HUES64 (cell line): ENCODE measurements at regions not wholly inside any gene's neighbourhood (a gene's known extent, or its start where the extent isn't known, plus 50 kb on each side); places are given as distances from the start of the nearest gene placed in this dataset.
"Not testable (repeated sequence)": the region's sequence is repeated elsewhere in the genome, so short reads cannot be mapped to it uniquely, and the experiment has no call there.

ENCODE experiments used
- H3K27ac ChIP-seq: 2 replicates; pipeline ENCODE4 v1.7.0; 2013; ENCODE audit warnings: low read depth, low read length, inconsistent platforms
- H3K27me3 ChIP-seq: 2 replicates; pipeline ENCODE4 v1.6.1; 2013; ENCODE audit warnings: mild to moderate bottlenecking, low read length; ENCODE audit not compliant: insufficient read depth
- H3K36me3 ChIP-seq: 2 replicates; pipeline ENCODE4 v1.6.1; 2013; ENCODE audit warnings: mild to moderate bottlenecking, low read length; ENCODE audit not compliant: insufficient read depth
- H3K4me1 ChIP-seq: 2 replicates; pipeline ENCODE4 v1.6.1; 2013; ENCODE audit warnings: mild to moderate bottlenecking, low read length, moderate library complexity; ENCODE audit not compliant: insufficient read depth
- H3K4me3 ChIP-seq: 2 replicates; pipeline ENCODE4 v1.5.1; 2013; ENCODE audit warnings: mild to moderate bottlenecking, low read length, moderate library complexity
- H3K9ac ChIP-seq: 2 replicates; pipeline ENCODE4 v1.6.1; 2013; ENCODE audit warnings: mild to moderate bottlenecking, low read depth, low read length
- H3K9me3 ChIP-seq: 2 replicates; pipeline ENCODE4 v1.6.1; 2013; ENCODE audit warnings: low read depth, low read length; ENCODE audit not compliant: insufficient read depth
- WGBS: fragments of 150-250, 120-280 bp; methylation state at CpG from one replicate; pipeline ENCODE4 v1.1.7; 2013; ENCODE audit warnings: missing lambda C conversion rate; 5-methylcytosine and 5-hydroxymethylcytosine counted together

GRCh38 chr13:65597839-65598818 is 1632.0 kb downstream of the PCDH9 start:
- WGBS = 92% methylated on average over 1 of the region's 1 CpG
- no peak overlapping the region for H3K4me3 ChIP-seq
- H3K27me3 ChIP-seq = no peaks in the 10 kb centered on the region

GRCh38 chr13:65595916-65596315 is 1634.2 kb downstream of the PCDH9 start:
- H3K4me1 ChIP-seq = no peaks in the 10 kb centered on the region
- no peak overlapping the region for H3K27ac ChIP-seq
- H3K36me3 ChIP-seq = no peaks in the 10 kb centered on the region
- no peaks in the 10 kb centered on the region for H3K27me3 ChIP-seq
- H3K4me3 ChIP-seq = no peak overlapping the region
- H3K9ac ChIP-seq = no peak overlapping the region
- no peaks in the 10 kb centered on the region for H3K9me3 ChIP-seq
- WGBS = 100% methylated on average over 1 of the region's 2 CpGs

More at GRCh38 chr13:65597839-65598818, 1632.0 kb downstream of the PCDH9 start:
- no peaks in the 10 kb centered on the region for H3K36me3 ChIP-seq
- H3K4me1 ChIP-seq = no peaks in the 10 kb centered on the region
- H3K9ac ChIP-seq = no peak overlapping the region
- no peak overlapping the region for H3K27ac ChIP-seq
- no peaks in the 10 kb centered on the region for H3K9me3 ChIP-seq

- H3K27me3 ChIP-seq = no peaks in the 10 kb centered on the region
- no peaks in the 10 kb centered on the region for H3K36me3 ChIP-seq
- WGBS = 97% methylated on average over 1 of the region's 1 CpG
- H3K27ac ChIP-seq = no peak overlapping the region
- H3K4me1 ChIP-seq = no peaks in the 10 kb centered on the region
- no peak overlapping the region for H3K9ac ChIP-seq
- no peak overlapping the region for H3K4me3 ChIP-seq
- H3K9me3 ChIP-seq = no peaks in the 10 kb centered on the region
These were observed 1635.8 kb downstream of the PCDH9 start for GRCh38 chr13:65594298-65594781.

GRCh38 chr13:65593298-65593874 is 1636.8 kb downstream of the PCDH9 start:
- H3K9ac ChIP-seq = no peak overlapping the region
- WGBS = 100% methylated on average over 2 of the region's 2 CpGs
- H3K4me1 ChIP-seq = no peaks in the 10 kb centered on the region
- no peaks in the 10 kb centered on the region for H3K9me3 ChIP-seq
- H3K27me3 ChIP-seq = no peaks in the 10 kb centered on the region
- H3K4me3 ChIP-seq = no peak overlapping the region
- no peaks in the 10 kb centered on the region for H3K36me3 ChIP-seq
- no peak overlapping the region for H3K27ac ChIP-seq

GRCh38 chr13:65592731-65593130 is 1637.4 kb downstream of the PCDH9 start:
- Histone ChIP-seq H3K27me3 (no peaks in the 10 kb centered on the region), H3K9me3 (no peaks in the 10 kb centered on the region), H3K4me1 (no peaks in the 10 kb centered on the region), H3K36me3 (no peaks in the 10 kb centered on the region), H3K4me3 (no peak overlapping the region), H3K27ac (no peak overlapping the region), H3K9ac (no peak overlapping the region)
- 100% methylated on average over 1 of the region's 1 CpG for WGBS

- H3K9ac ChIP-seq = no peak overlapping the region
These were observed 1644.8 kb downstream of the PCDH9 start for GRCh38 chr13:65585346-65585745.

GRCh38 chr13:65584126-65584525 is 1646.0 kb downstream of the PCDH9 start:
- Histone ChIP-seq H3K27me3 (peaks cover 21% of the 10 kb centered on the region), H3K9me3 (no peaks in the 10 kb centered on the region), H3K9ac (no peak overlapping the region), H3K36me3 (no peaks in the 10 kb centered on the region), H3K27ac (no peak overlapping the region; the same call in 1 of the 2 replicates), H3K4me3 (no peak overlapping the region), H3K4me1 (peaks cover 20% of the 10 kb centered on the region)
- 15% methylated on average over 2 of the region's 2 CpGs for WGBS

More at GRCh38 chr13:65585346-65585745, 1644.8 kb downstream of the PCDH9 start:
- Histone ChIP-seq H3K4me3 (no peak overlapping the region), H3K4me1 (peaks cover 20% of the 10 kb centered on the region), H3K27me3 (peaks cover 21% of the 10 kb centered on the region), H3K36me3 (no peaks in the 10 kb centered on the region), H3K9me3 (no peaks in the 10 kb centered on the region), H3K27ac (no peak overlapping the region)
- WGBS = 90% methylated on average over 10 of the region's 10 CpGs

GRCh38 chr13:65582160-65582559 is 1648.0 kb downstream of the PCDH9 start:
- Histone ChIP-seq H3K4me1 (peaks cover 20% of the 10 kb centered on the region), H3K27me3 (peaks cover 21% of the 10 kb centered on the region), H3K9ac (no peak overlapping the region), H3K9me3 (no peaks in the 10 kb centered on the region), H3K36me3 (no peaks in the 10 kb centered on the region), H3K4me3 (no peak overlapping the region), H3K27ac (peak overlapping the region; percentile 62)

GRCh38 chr13:65564561-65564960 is 1665.6 kb downstream of the PCDH9 start:
- not testable (repeated sequence) for H3K9me3 ChIP-seq, H3K4me1 ChIP-seq, H3K4me3 ChIP-seq, H3K27ac ChIP-seq, H3K36me3 ChIP-seq, H3K9ac ChIP-seq, H3K27me3 ChIP-seq
- WGBS = 95% methylated on average over 3 of the region's 5 CpGs

- Histone ChIP-seq H3K4me3 (no peak overlapping the region), H3K27me3 (no peaks in the 10 kb centered on the region), H3K4me1 (no peaks in the 10 kb centered on the region), H3K9me3 (no peaks in the 10 kb centered on the region), H3K27ac (no peak overlapping the region), H3K9ac (no peak overlapping the region), H3K36me3 (no peaks in the 10 kb centered on the region)
- WGBS = 96% methylated on average over 3 of the region's 3 CpGs
These were observed 1667.8 kb downstream of the PCDH9 start for GRCh38 chr13:65562305-65562704.

GRCh38 chr13:65560936-65561335 is 1669.2 kb downstream of the PCDH9 start:
- no peaks in the 10 kb centered on the region for H3K27me3 ChIP-seq
- H3K4me1 ChIP-seq = no peaks in the 10 kb centered on the region
- no peak overlapping the region for H3K9ac ChIP-seq
- 92% methylated on average over 1 of the region's 1 CpG for WGBS
- H3K4me3 ChIP-seq = no peak overlapping the region
- no peaks in the 10 kb centered on the region for H3K9me3 ChIP-seq
- H3K36me3 ChIP-seq = no peaks in the 10 kb centered on the region
- H3K27ac ChIP-seq = no peak overlapping the region
